CD4-positive, alpha-beta T cell treated with Interferon gamma for 1 hour (primary cell): ENCODE measurements at regions not wholly inside any gene's neighbourhood (a gene's known extent, or its start where the extent isn't known, plus 50 kb on each side); places are given as distances from the start of the nearest gene placed in this dataset.
"Not testable (repeated sequence)": the region's sequence is repeated elsewhere in the genome, so short reads cannot be mapped to it uniquely, and the experiment has no call there.

Experiments
- DNase-seq: peaks from one replicate; pipeline ENCODE4 v3.0.0-alpha.2; 2020

GRCh38 chr20:47972297-47972915 lies 187.1 kb upstream of the SULF2 start:
- not testable (repeated sequence) for DNase-seq

DNA sequence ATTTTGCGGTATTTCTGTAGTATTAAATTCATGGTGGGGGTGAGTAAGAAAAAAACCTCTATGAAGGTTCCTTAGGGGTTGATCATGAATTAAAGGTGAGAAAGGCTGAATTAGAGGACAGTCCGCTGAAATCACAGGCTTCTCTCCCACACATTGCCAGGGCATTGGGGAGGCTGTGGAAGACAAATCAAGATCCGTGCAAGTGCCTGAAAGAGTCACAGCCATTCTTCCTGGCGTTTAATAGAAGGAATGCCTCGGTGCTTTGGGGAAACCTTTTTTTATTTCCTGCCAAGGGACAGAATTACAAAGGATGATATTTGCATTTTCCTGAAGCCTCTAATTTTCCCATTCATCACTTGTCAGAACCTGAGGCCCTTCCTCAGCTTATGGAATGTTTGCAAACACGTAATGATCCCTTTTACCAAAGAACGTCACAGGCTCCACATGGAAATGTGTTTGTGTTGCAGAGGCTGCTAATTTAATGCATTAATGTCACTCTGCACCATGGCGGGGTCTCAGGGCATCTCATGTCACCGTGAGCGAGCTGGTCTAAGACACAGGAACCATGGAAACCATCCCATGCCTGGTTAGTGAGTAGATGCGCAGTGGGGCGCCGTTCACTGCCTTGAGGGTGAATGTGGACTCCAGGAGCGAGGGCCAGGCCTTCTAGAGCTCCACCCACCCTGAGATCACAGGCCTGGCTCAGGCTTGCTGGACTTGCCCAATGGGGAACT lies 185.9 kb upstream of the SULF2 start:
- DNase-seq, result no peak

GRCh38 chr20:47970282-47970903 lies 185.1 kb upstream of the SULF2 start:
- DNase-seq, result no peak

GRCh38 chr20:47969426-47969825 lies 184.1 kb upstream of the SULF2 start:
- no peak for DNase-seq

DNA sequence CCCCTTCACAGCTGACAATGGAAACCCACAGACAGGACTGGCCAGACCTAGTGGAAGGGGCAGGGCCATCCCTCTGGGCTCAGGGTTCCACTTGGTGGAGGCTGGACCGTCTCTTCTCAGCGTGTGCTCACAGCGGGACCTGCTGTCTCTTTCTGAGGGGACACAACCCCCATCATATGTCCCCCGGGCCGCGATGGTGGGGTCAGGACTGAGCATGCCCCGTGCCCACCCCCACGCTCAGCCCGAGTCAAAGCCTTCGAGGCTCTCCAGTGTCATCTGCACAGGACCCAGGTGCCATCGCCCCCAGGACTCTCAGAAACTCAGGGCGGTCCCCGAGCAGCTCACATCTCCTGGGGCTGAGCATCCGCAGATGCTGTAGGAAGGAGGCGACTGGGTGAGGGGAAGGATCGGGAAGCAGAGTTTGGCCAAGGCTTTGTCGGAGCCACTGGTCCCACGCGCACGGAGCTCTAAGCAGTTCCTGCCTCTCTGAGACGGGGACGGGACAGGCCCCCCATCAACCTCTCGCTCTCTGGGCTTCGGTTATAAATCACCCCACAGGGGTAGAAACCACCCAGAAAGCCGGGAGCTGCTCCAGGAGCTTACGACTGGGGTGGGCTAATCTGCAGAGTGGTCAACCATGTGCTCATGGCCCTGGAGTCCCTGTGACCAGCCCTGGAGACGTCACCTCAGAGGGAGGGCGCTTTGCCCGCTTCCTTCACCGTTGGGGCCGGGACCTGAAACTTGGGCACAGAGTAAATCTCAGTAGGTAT lies 183.4 kb upstream of the SULF2 start:
- DNase-seq, result no peak

GRCh38 chr20:47964149-47964548 lies 178.9 kb upstream of the SULF2 start:
- no peak for DNase-seq

- no peak for DNase-seq
These were observed 177.7 kb upstream of the SULF2 start for GRCh38 chr20:47963022-47963421.

- no peak for DNase-seq
These were observed 177.1 kb upstream of the SULF2 start for GRCh38 chr20:47962286-47962963.

GRCh38 chr20:47960769-47961541 lies 175.7 kb upstream of the SULF2 start:
- DNase-seq, result no peak

DNA sequence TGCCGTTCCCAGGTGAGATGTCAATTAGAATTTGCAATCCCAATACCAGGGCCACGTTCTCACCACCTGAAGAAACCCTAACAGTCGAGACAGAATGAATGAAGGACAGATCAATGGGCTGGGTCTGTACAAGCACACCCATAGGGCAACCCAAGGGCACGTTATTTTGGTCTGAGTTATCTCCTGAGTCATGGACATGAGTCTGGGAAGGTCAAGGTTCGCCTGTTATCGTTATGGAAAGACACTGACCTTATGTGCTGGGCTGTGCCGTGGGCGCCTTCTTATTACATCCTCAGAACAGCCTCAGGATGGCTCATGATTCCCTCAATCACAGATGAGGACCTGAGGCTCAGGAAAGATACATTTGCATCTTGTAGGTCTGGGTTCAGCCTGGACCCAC lies 175.0 kb upstream of the SULF2 start:
- no peak for DNase-seq

DNA sequence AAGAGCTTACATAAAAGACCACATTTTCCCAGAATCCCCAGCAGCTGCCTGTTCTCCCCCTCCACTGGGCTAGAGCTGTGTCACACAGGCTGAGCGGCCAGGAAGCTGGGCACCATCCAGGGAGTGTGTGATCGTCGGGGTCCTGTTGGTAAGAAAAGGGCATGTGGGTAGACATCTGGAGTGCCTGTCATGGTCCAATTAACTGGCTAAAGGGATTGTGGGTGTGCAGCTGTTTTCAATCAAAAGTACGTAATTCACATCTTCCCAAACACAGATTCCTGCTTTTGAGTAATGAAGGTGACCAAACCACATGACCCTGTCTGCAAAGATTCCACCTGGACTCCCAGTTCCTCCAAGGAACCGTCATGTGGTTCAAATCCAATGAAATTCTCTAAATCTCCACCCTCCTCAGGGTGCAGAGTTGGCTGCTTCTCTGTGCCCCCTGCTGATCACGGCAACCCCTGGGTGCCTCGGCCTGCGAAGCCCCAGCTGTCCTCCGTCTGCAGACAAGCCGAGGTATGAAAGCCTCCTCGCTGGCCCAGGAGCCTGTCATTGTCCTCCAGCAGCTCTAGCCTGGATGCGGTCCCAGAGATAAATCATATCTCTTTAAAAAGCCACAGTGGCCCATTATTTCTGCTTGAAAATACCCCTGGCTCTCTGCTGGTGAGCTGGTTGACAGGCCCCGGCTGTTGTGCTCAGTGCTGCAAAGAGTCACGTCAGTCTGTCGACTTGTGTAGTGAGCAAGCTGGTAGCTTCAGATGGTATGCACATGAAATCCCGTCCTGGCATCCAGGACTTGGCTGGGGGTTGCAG lies 172.9 kb upstream of the SULF2 start:
- DNase-seq, result not testable (repeated sequence)

- no peak for DNase-seq
These were observed 171.9 kb upstream of the SULF2 start for GRCh38 chr20:47957135-47957534.

GRCh38 chr20:47956268-47956995 lies 171.2 kb upstream of the SULF2 start:
- no peak for DNase-seq

DNA sequence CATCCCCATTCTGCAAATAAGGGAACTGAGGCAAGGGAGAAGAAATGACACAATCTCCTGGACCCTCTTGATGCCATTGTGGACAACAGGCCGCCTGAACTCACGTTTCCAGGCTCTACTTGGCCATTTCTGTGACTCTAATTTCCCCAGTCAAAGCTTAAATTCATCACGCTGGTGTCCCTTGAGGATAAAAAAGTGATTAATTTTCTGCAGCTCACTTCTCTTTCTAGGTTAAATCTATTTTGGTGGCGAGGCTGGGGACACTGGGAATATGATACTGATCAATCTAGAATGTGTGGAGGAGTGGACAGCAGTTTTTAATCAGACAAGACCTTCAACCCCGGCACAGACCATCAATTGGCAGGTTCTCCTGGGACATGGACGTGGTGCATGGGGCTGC lies 168.2 kb upstream of the SULF2 start:
- DNase-seq, result no peak

DNA sequence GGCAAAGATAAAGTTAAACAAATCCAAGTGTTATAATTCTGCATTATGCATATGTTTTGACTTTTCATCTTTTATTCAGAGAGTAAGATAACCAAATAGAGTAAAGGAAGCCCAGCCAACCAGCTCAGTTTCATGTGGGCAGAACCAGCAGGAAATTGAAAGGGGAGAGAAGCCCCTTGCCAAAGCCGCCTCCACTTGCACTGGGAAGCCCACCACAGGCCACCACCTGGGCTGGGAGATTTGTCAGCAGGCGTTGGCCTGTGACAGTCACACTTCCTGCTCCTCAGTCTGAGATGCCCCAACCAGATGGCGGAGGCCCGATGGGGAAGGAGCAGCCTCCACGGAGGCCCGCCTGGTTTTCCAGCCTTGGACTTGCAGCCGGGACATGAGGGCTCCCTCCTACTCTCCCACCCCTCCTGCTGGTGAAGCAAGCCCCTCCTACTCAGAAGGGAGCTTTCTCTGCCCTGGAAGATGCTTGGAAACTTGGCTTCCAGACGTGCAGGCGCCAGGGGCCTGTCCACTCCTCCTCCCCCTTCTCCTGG lies 166.8 kb upstream of the SULF2 start:
- no peak for DNase-seq

- DNase-seq, result no peak
These were observed 166.3 kb upstream of the SULF2 start for GRCh38 chr20:47951521-47951971.

DNA sequence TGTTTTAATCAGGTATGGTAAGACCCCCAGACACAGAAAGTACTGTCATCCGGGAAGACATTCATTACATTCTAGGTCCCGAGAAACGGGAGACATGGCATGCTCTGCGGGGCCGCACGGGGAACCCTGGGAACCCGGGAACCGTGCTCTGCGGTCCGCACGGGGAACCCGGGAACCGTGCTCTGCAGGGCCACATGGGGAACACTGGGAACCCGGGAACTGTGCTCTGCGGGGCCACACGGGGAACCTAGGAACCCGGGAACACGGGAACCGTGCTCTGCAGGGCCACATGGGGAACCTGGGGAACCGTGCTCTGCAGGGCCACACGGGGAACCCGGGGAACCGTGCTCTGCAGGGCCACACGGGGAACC lies 165.6 kb upstream of the SULF2 start:
- DNase-seq, result no peak

GRCh38 chr20:47950124-47950912 lies 165.0 kb upstream of the SULF2 start:
- no peak for DNase-seq

DNA sequence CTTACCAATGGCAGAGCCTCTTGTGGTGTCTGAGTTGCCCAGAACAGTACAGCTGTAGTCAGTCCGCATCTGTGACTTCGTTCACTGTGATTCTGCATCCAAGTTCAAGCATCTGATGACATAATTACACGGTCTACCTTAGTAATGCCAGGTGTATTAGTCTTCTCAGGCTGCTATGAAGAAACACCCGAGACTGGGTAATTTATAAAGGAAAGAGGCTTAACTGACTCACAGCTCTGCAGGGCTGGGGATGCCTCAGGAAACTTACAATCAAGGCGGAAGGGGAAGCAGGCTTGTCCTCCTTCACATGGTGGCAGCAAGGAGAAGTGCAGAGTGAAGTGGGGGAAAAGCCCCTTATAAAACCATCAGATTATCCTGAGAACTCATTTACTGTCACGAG lies 163.9 kb upstream of the SULF2 start:
- no peak for DNase-seq
